ENCODE measurements at regions not wholly inside any gene's neighbourhood (a gene's known extent, or its start where the extent isn't known, plus 50 kb on each side); places are given as distances from the start of the nearest gene placed in this dataset.

DNA sequence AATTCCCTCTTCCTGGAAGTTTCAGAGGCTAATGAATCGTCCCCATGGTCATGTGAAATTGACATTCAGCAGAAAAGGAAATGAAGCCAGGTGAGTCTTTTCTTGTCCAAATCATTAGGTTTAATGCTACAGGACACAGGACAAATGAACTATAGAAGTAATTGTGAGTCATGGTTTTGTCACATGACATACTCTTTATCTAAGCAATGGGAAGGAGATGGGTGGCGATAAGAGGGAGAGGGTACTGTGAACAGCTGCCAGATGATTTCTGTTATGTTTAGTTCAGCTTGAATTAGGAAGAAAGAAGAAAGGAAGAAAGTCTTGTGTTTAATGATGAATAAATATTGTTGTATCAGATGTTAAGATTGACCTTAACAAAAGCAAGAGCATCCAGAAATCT lies 515.4 kb upstream of the ZNF717 start:
- Mint-ChIP-seq H3K9me3 (ENCODE audit: low read depth) (no peaks in the 10 kb centered on the region), H3K4me3 (ENCODE audit: unreplicated experiment) (no peak overlapping the region), H3K4me1 (ENCODE audit: low read depth) (no peaks in the 10 kb centered on the region), H3K36me3 (ENCODE audit: low read depth) (no peaks in the 10 kb centered on the region), H3K27ac (ENCODE audit: unreplicated experiment) (no peak overlapping the region), H3K27me3 (ENCODE audit: low read depth) (no peaks in the 10 kb centered on the region)
- TF ChIP-seq, protein P1, sequence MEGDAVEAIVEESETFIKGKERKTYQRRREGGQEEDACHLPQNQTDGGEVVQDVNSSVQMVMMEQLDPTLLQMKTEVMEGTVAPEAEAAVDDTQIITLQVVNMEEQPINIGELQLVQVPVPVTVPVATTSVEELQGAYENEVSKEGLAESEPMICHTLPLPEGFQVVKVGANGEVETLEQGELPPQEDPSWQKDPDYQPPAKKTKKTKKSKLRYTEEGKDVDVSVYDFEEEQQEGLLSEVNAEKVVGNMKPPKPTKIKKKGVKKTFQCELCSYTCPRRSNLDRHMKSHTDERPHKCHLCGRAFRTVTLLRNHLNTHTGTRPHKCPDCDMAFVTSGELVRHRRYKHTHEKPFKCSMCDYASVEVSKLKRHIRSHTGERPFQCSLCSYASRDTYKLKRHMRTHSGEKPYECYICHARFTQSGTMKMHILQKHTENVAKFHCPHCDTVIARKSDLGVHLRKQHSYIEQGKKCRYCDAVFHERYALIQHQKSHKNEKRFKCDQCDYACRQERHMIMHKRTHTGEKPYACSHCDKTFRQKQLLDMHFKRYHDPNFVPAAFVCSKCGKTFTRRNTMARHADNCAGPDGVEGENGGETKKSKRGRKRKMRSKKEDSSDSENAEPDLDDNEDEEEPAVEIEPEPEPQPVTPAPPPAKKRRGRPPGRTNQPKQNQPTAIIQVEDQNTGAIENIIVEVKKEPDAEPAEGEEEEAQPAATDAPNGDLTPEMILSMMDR (IDR thresholded peaks at IDR 0.05) = no peak
- DNase-seq (ENCODE audit: low spot score) = no peak

DNA sequence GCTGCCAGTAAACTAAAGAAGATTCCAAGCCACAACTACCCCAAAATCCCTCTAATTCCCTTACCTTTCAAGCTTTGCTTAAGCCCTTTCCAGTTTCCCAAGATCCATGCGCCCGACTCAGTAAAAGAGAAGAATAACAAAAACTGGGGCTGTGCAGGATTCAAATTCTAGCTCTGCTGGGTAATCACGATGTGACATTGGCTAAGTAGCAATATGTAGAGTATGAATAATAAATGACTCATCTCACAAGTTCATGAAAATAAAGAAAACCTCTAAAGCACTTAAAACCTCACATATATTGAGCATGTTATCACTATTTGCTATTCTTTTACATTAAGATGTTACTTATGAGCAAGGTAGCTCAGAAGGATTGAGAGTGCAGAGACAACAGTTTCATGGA lies 522.2 kb upstream of the ZNF717 start:
- no peak for DNase-seq (ENCODE audit: low spot score)
- no peaks in the 10 kb centered on the region for H3K27me3 Mint-ChIP-seq (ENCODE audit: low read depth)
- peaks cover 18% of the 10 kb centered on the region for H3K4me1 Mint-ChIP-seq (ENCODE audit: low read depth)
- H3K9me3 Mint-ChIP-seq (ENCODE audit: low read depth) = no peaks in the 10 kb centered on the region
- no peak overlapping the region for H3K4me3 Mint-ChIP-seq (ENCODE audit: unreplicated experiment)
- TF ChIP-seq, protein P1 (IDR thresholded peaks at IDR 0.05) = no peak
- peak overlapping the region; percentile 14 for H3K27ac Mint-ChIP-seq (ENCODE audit: unreplicated experiment)
- no peaks in the 10 kb centered on the region for H3K36me3 Mint-ChIP-seq (ENCODE audit: low read depth)

DNA sequence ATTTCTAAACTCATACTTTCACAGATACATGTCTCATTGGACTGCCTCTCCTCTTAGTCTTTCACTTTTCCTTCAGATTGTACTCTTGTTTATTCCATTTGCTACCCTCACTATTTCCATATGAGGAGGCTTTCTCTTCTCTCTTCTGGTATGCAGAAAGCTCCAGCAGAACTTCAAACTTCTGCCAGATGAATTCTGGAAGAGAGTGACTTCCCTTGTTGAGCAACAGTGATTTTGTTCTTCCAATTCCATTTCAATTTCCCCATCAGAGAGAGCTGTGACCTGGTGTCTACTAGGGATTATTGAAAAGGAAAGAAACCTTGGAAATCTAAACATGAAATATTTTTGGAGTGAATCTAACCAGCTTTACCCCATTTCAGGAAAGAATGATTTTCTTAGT lies 523.2 kb upstream of the ZNF717 start:
- Mint-ChIP-seq H3K4me3 (ENCODE audit: unreplicated experiment) (no peak overlapping the region), H3K27me3 (ENCODE audit: low read depth) (no peaks in the 10 kb centered on the region), H3K36me3 (ENCODE audit: low read depth) (no peaks in the 10 kb centered on the region), H3K9me3 (ENCODE audit: low read depth) (no peaks in the 10 kb centered on the region), H3K27ac (ENCODE audit: unreplicated experiment) (no peak overlapping the region), H3K4me1 (ENCODE audit: low read depth) (peaks cover 18% of the 10 kb centered on the region)
- no peak for DNase-seq (ENCODE audit: low spot score)
- TF ChIP-seq, protein P1 (IDR thresholded peaks at IDR 0.05) = no peak

DNA sequence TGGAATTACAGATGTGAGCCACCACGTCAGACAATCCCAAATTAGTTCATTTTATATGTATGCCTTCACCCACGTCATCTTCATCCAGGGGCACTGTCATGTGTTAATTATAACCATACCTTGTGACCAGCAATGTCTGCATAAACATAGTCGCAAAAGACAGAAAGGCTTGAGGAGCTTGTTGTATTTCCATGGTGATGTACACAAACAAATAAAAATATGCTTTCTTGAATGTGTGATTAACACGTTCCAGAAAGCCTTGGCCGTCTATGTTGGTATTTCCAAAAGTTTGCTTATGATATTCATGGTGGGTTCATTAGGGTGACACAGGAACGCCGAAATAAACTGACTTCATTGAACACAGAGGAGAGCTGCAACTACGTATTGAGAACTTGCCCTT lies 524.7 kb upstream of the ZNF717 start:
- TF ChIP-seq, protein P1 (IDR thresholded peaks at IDR 0.05) = no peak
- H3K27me3 Mint-ChIP-seq (ENCODE audit: low read depth) = no peaks in the 10 kb centered on the region

DNA sequence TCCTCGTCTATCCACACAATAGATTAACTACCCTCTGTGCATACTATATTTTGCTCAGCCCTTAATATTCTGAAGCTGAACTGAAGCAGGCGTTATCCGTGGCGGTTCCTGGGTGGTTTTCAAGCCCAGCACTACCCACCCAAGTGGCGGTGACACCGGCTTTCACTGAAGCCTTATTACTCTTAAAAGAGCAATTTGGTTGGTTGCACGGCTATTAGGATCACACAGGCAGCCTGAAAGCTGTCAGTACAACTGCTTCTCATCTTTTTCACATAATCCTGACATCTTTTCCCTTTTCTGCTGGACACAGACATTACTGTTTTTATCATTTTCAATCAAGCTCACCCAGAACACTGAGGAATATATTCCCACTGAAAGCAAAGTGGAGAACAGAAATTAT lies 525.3 kb upstream of the ZNF717 start:
- H3K27me3 Mint-ChIP-seq (ENCODE audit: low read depth) = no peaks in the 10 kb centered on the region
- H3K27ac Mint-ChIP-seq (ENCODE audit: unreplicated experiment) = no peak overlapping the region
- H3K4me3 Mint-ChIP-seq (ENCODE audit: unreplicated experiment) = no peak overlapping the region
- H3K9me3 Mint-ChIP-seq (ENCODE audit: low read depth) = peaks cover 1% of the 10 kb centered on the region
- no peak for DNase-seq (ENCODE audit: low spot score)
- TF ChIP-seq, protein P1 (IDR thresholded peaks at IDR 0.05) = no peak
- peaks cover 18% of the 10 kb centered on the region for H3K4me1 Mint-ChIP-seq (ENCODE audit: low read depth)
- no peaks in the 10 kb centered on the region for H3K36me3 Mint-ChIP-seq (ENCODE audit: low read depth)

More for the DNA sequence above, 524.7 kb upstream of the ZNF717 start:
- H3K4me1 Mint-ChIP-seq (ENCODE audit: low read depth) = peaks cover 18% of the 10 kb centered on the region
- no peaks in the 10 kb centered on the region for H3K9me3 Mint-ChIP-seq (ENCODE audit: low read depth)
- H3K27ac Mint-ChIP-seq (ENCODE audit: unreplicated experiment) = no peak overlapping the region
- DNase-seq (ENCODE audit: low spot score) = no peak
- H3K36me3 Mint-ChIP-seq (ENCODE audit: low read depth) = no peaks in the 10 kb centered on the region
- no peak overlapping the region for H3K4me3 Mint-ChIP-seq (ENCODE audit: unreplicated experiment)

All from chondrocyte (in vitro differentiated cells).